Right forelimb (tissue), 1 donor: ENCODE measurements at regions not wholly inside any gene's neighbourhood (a gene's known extent, or its start where the extent isn't known, plus 50 kb on each side); places are given as distances from the start of the nearest gene placed in this dataset.
"Not testable (repeated sequence)": the region's sequence is repeated elsewhere in the genome, so short reads cannot be mapped to it uniquely, and the experiment has no call there.

Source experiments
- DNase-seq: peaks from one replicate; pipeline ENCODE4 v3.0.0-alpha.2; 2018

DNA sequence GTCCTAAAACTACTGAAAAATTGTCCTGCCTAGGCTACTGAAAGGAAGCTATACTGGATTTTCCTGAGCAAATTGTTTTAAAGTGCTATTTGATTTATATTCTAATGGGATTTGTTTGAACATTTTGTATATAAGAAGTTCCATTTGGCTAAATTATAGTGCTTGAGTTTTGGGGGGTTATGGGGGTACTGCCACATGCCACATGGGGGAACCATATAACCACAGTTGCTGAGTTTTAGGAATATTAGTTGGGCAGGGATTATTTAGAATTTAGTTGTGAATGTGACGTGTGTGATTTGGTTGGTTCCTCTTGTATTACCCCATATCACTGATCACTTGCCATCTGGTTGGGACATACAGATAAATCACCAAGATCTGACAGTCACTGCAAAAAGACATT, 224.5 kb upstream of the TAPT1 start:
- no peak for DNase-seq

DNA sequence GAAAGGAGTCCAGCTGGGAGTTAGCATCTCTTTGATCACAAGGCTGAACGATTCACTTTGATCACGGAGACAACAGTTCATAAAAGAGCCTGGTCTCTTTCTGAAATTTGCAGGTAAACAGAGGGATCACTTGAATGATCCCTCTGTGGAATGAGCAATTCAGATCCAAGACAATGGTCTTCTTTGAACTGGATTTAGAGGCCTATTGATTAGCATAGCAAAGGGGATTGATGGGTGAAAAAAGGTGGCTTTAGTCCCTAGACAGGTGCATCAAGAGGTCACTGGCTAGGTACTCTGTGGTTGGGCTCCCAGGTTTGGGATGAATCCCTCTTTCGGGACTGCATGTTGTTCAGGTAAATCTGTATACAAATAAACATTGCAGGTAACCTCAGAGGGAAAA, 223.8 kb upstream of the TAPT1 start:
- no peak for DNase-seq

DNA sequence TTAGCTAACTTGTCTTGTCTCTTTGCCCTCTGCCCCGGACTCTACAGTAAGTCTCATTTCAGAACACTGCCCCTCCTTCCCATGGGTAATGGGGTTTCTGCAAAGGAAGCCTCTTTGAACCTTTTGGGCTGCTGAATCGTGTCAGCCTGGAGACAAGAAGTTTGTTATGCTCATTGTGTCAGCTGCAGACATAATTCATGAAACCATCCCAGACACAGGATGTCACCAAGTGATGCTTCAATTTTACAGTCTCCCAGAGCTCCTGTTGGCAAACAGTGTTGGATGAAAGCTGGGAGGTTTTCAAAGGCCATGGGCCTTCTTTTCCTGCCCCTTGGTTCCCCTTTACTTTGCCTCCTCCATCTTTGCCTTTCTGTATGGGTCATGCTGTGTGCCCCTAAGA, 223.1 kb upstream of the TAPT1 start:
- no peak for DNase-seq

DNA sequence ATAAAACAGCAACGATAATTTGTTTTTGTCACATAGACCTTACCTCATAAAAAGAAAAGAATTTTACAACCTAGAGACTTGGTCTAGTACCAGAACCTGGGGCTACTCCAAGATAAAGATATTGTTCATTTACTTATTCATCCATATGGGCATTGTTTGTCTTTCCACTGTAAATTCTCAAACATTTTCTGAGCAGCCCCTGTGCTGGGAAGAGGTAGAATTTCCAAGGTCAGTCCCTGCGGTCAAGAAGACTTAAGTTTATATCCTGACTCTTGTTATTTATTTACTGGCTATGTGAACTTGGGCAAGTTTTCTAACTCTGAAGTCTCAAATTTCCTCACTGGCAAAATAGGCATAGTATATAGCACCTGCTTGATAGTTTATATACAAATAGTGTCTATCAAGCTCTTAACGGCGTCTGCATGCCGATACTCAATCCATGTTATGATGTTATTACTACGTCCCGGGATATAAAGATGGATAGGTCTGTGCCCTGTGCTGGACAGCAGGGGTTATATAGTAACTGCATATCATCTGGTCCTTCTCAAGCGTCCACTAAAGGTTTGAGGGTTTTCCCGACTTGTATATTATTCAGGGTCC, 222.1 kb upstream of the TAPT1 start:
- DNase-seq = no peak

DNA sequence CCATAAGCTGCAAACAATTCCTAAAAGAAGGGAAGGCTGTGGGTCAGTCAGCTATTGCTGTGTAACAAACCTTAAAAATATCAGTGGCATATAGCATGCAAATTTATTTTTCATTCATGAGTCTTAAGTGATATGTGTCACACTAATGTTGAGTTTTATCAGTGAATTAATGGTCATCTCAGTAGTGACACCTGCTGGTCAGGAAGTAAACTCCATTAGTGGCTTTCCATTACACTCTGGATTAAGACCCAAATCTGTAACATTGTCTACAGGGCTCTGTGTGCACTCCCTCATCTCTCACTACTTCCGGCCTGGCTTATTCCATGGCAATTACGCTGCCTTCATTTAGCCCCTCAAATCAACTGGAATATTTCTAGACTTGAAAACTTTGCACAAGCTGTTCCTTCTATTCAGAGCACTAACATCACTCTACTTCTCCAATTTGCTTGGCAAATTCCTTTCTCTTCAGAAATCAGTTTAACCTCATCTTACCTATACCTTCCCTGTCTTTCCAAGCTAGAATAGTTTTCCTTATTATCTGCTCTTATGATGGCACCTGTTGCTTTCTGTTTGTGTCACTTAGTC, 217.3 kb upstream of the TAPT1 start:
- no peak for DNase-seq

DNA sequence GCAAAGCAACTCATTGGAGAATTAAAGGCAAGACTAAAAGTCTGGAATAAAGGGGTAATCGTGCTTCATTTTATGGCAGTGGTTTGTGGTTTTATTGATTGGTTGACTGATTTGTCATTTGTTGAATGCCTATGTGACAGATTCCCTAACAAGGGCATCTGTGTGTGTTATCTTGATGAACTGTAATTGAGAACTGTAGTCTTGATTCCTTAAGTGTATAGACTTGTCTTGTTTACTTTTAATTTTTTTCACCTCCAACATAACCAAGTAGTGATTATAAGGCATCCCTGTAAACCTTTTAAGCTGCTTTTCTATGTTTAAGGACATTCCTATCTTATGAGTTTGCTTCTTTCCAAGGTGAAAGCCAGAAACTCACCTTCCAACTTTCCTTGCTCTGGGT, 216.0 kb upstream of the TAPT1 start:
- no peak for DNase-seq

DNA sequence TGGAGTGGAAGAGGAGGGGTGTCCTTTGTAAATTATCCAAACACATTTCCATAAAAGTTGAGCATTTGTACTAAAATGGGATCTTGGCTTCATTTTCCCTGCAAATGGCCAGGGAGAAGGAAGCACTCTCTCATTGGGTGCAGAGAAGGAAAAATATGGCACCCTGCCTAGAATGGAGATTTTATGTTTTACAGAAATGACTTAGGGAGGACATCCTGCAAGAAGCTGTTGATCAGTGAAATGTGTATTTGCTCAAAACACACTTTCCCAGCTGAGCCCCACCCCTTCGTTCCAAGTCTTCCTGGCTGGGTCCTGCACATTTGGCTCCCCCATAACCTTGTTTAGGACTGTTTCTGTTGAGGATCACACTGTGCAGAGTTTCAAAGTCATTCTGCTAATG, 213.5 kb upstream of the TAPT1 start:
- peak; percentile 54 for DNase-seq

DNA sequence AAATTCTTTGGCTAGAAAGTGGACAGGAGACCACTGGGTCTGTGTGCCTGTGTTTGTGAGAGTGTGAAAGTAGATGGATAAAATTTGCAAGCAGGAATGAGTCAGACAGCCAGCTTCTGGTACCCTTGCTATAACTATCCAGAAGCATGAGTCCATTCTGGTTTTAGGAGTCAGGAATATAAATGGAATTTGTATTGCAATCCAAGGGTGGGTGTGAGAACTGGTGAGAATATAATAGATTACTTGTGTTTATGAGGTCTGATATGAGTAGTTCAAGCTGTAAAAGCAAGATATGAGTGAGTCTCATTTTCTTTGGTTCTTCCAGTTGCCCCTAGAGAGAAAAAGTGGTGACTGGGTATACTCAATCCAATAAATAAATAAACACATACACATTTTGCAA, 212.7 kb upstream of the TAPT1 start:
- DNase-seq = no peak

DNA sequence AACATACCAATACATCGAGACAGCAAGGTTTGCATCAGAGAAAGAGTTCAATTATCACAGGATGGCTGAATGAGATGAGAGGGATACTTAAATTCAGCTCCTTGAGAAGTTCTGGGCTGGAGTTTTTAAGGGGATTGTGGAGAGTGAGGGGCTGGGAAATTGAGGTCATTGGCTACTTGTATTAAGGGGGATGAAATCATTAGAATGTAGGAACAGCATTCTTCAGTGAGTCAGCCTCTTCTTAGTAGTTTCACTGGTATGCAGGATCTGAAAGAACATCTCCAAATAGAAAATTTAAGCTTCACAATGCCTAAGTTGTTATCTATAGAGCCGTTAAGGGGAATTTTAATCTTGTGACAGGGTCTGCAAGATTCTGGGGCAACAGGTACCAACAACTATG, 211.6 kb upstream of the TAPT1 start:
- DNase-seq = no peak

DNA sequence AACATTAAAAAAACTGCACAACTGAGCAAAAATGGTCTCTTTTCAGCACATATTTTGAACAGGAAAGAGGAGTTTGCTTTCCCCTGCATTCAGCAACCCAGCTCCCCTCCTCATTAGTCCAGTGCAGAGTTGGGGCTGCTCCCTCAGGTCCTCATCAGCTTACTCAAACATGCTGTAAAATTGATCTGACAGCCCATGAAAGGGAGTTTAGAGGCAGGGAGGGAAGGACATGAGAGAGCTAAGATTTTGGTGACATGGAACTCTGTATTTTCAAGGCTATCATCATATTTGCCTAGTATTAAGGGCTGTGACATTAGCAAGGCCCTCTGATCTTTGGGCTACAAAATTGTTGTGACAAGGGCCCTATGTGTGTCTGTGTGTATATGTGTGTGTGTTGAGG, 205.6 kb upstream of the TAPT1 start:
- no peak for DNase-seq

DNA sequence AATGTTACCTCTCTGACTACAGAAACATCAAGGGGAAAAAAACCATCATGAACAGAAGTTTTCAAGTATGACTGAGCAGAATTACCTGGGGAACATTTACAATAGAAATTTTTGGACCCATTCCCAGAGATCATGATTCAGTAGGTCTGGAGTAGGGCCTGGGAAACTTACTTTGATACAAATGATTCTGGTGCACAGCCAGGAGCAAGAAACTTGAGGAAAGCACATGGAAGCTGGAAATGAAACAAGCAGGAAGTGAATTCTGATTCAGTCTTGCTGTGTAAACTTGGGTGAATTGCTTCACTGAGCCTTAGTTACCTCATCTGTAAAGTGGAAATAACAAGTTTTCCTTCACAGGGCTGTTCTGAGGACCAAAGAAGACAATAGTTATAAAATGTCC, 192.5 kb upstream of the TAPT1 start:
- no peak for DNase-seq

DNA sequence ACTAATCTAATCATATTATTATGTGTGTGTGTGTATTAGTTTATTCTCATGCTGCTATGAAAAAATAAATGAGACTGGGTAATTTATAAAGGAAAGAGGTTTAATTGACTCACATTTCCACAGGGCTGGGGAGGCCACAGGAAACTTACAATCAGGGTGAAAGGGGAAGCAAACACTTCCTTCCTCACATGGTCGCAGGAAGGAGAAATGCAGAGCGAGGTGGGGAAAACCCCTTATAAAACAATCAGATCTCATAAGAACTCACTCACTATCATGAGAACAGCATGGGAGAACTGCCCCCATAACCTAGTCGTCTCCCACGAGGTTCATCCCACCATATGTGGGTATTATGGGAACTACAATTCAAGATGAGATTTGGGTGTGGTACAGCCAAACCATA, 190.9 kb upstream of the TAPT1 start:
- no peak for DNase-seq

DNA sequence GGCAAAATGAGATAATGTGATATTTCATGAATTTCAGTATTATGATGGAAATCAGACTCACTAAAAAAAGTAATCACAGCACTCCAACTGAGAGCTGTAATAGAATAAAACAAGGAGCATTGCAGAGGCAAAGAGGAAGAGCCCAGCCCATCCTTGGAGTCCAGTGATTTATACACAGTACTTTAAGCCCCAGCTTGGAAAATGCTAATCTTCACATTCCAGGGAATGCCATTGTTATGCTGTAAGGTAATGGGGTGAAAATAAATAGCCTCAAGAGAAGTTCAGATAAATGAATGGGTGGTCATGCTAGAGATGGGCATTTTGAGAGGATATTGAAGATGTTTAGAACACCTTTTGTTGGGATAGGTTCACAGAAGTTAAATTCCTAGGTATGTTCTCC, 190.3 kb upstream of the TAPT1 start:
- DNase-seq = no peak

DNA sequence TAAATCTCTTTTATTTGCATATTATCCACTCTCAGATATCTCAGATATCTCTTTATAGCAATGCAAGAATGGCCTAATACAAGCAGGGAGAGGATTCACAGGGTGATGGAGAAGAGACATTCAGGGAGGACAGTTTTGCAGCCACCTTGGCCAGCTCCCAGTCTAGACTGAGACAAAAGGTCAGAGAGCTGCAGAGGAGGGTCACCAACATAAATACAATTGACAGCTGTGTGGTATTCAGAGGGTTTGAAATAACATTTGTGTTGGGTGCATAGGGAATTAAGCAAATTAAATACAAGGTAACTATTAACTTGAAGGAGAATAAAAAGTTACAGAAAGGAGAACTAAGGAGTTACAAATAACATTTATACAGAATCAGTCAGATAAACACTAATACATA, 189.5 kb upstream of the TAPT1 start:
- DNase-seq = no peak

DNA sequence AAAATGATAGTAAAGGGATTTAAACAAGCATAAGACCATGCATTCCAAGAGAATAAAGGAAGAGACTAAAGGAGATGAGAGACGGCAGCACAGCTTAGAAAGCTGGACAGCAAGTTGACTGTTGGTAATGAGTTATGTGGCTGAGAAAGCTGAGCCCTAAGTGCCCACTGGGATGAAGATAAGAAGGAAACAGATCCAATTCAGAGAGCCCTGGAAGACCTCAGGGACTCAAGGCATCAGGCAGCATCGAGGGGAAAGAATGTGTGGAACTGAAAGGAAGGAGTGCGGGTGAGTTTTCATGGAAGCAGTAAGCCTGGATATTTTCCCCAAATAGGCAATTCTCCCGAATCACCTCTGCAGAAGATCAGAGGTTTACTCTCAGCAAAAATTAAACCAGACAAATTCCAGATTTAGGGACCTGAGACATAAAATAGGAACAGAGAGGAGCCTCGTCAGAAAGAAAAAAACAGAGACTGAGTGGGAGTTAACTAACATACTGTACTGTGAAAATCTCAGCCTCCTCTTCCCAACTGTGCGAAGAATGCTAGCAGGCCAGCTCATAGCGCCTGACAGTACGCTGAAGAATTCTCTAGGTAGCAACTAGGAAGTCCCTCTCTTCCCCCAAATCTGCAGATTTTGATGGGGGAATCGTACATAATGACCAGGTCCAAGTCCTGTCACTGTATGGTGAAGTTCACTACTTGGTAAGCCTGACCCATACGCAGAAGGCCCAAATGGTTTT, 187.7 kb upstream of the TAPT1 start:
- DNase-seq = no peak

DNA sequence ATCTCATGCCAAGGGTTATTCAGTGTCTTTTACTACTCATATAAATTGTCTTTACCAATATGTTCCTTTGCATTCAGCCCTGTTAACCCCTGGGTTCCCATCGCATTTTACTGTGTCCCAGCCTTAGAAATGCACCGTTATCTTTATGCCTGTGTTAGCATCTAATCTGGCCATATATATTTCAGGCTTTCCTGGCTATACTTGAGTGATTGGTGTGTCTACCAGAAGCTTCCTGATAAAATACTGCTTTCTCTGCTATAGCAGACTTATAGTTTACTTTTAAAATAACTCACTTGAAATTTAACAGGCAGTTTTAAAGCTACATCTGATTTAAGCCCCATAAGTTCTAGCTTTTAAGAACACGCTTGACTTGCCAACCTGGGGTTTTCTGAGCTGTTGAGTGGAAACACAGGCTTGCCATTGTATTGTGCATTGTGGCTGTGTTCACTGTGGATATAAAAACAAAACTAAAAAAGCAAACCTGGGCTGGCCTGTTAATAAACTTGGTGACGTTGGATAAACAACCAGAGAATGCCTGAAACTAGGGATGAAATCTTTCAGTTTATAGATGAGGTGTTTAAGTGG, 185.3 kb upstream of the TAPT1 start:
- DNase-seq = no peak

DNA sequence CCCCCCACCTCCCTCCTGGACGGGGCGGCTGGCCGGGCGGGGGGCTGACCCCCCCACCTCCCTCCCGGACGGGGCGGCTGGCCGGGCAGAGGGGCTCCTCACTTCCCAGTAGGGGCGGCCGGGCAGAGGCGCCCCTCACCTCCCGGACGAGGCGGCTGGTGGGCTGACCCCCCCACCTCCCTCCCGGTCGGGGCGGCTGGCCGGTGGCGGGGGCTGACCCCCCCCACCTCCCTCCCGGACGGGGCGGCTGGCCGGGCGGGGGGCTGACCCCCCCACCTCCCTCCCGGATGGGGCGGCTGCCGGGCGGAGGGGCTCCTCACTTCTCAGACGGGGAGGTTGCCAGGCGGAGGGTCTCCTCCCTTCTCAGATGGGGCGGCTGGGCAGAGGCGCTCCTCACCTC, 166.9 kb upstream of the TAPT1 start:
- not testable (repeated sequence) for DNase-seq

DNA sequence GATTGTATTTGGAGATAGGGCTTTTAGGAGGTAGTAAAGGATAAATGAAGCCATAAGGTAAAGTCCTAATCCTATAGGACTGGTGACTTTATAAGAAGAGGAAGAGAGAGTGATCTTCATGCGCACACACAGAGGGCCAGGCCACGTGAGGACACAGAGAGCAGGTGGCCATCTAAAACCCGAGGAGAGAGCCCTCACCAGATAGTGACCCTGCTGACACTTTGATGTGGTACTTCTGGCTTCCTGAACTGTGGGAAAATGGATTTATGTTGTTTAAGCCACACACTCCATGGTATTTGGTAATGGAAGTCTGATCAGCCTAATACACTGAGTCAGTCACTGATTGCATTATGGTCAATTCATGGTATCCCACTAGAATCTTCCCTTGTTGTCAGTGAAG, 164.9 kb upstream of the TAPT1 start:
- DNase-seq = no peak

DNA sequence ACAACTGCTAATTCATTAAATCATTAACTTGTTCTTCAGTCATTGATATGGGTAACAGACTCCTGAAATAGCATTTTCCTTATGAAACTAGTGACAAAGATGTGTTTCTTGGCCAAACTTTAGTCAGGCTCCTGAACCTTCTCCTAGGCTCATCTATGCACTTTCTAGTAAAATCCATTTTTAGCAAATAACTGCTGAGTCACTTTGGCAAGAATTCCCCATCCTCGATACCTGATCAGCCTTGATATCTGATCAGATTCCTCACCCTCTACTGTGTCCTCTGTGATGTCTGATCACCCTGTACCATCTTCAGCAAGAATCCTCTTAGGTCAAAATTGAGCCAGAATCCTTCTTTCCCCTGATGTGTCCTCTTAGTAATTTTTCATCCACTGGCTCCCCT, 161.2 kb upstream of the TAPT1 start:
- DNase-seq = no peak

DNA sequence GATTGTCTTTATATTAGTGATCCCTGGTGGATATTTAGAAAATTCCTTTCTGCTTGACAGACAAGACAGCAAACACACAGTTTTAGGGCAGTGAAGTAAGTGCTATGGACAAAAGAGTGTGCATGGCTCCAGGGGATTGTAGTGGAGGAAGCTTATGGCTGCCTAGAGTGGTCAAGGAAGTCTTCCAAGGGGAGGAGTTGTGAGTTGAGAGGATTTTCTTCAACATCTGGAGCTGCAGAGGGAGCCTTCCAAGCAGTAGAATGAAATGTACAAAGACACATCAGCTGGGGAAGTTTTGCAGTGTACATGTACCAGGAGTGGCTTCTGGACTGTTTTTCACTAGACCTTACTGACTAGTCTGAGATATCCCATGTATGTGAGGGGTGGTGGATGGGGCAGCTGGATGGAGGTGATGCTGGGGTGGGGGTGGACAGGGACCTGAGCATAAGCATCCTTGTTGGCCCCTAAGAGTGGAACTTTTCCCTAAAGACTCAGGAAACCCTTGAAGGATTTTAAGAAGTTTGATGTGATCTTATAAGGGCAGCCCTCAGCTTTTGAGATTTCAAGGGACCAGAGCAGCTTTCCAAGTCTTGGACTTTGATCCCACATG, 160.5 kb upstream of the TAPT1 start:
- no peak for DNase-seq

DNA sequence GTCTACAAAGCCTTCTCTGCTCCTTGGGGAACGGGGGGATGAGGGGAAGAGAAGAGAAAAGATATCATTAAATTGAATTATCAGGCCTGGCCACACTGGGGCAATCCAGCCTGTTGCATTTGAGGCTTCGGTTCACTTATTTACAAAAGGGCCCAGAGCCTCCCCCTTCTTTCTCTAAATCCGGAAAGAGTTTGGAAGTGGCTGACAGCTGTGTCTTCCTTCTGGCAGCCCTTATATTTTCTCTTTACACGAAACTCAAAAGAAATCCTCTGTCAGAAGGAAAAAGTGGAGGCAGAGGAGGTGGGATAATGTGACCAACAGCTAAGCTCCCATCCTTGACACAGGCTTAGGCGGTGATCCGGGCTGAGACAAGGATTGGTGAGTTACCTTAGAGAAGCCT, 158.3 kb upstream of the TAPT1 start:
- peak; percentile 48 for DNase-seq

DNA sequence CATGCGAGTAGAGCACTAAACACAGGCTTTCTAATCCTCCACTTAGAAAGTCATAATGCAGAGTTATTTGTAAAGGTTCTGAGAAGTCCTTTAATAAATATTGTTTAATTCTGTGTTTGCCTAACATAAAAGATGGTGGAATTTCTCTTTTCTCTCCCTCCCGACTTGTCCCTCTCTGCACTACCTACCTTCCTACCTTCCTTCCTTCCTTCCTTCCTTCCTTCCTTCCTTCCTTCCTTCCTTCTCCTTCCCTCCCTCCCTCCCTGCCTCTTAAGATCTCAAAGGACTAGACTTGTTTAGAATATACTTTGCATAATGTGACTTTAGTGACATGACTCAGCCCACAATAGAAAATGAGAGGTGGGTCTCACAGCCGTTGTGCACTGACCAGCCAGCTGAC, 156.3 kb upstream of the TAPT1 start:
- DNase-seq = no peak

DNA sequence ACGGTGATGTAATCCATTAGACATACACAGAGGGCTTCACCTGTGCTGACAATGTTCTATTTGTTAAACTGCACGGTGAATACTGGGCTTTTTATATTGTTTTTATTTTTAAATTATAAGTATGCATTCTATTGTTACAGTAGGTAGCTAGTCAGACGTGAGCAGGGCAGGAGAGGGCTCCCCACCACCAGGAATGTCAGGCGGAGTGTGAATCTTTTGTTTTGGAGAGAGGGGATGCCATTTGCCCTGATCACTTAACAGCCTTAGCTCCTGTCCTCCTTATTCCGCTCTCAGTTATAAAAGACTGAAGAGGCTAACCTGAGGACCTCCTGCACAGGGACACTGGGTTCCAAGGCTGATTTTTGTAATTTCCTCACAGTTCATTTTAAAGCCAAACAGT, 151.6 kb upstream of the TAPT1 start:
- no peak for DNase-seq

DNA sequence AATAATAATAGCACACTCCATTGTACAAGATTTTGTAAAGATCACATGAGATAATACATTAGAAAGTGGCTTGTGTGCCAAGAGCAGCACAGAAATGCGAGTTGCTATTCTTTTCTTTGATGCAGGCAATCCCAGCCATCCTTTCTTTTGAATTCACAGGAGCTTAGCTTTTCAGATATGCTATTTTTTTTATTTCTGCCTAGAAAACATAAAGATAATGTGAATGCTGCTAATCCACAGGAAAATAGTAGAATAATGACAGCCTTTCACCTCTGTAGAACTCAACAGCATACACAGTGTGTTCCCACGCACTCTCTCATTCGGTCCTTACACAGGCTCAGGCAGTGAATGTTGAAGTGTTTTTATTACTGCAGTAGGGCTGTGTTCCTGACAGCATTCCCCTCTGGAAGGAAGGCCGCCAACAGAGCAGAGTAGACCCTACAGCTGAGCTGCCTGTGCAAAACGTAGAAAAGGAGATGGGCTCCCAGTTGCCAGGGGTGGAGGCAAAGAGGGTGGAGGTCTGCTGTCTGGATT, 138.8 kb upstream of the TAPT1 start:
- DNase-seq = no peak
